ENCODE measurements at regions not wholly inside any gene's neighbourhood (a gene's known extent, or its start where the extent isn't known, plus 50 kb on each side); places are given as distances from the start of the nearest gene placed in this dataset.

- DNase-seq (ENCODE audit: low spot score) = no peak
These were observed 182.6 kb downstream of the DHX35 start for GRCh38 chr20:39144757-39145156.

- no peak for DNase-seq (ENCODE audit: low spot score)
These were observed 180.4 kb downstream of the DHX35 start for GRCh38 chr20:39142407-39143096.

GRCh38 chr20:39137299-39137698, 175.2 kb downstream of the DHX35 start:
- no peak for DNase-seq (ENCODE audit: low spot score)

- no peak for DNase-seq (ENCODE audit: low spot score)
These were observed 174.7 kb downstream of the DHX35 start for GRCh38 chr20:39136798-39137197.

GRCh38 chr20:39135885-39136544, 173.9 kb downstream of the DHX35 start:
- no peak for DNase-seq (ENCODE audit: low spot score)

GRCh38 chr20:39133201-39133600, 171.1 kb downstream of the DHX35 start:
- no peak for DNase-seq (ENCODE audit: low spot score)

- no peak for DNase-seq (ENCODE audit: low spot score)
These were observed 170.4 kb downstream of the DHX35 start for GRCh38 chr20:39132511-39132910.

- DNase-seq (ENCODE audit: low spot score) = no peak
These were observed 169.9 kb downstream of the DHX35 start for GRCh38 chr20:39132093-39132492.

- DNase-seq (ENCODE audit: low spot score) = no peak
These were observed 168.5 kb downstream of the DHX35 start for GRCh38 chr20:39130627-39131026.

- DNase-seq (ENCODE audit: low spot score) = no peak
These were observed 167.4 kb downstream of the DHX35 start for GRCh38 chr20:39129523-39129922.

GRCh38 chr20:39124064-39124463, 161.9 kb downstream of the DHX35 start:
- no peak for DNase-seq (ENCODE audit: low spot score)

- DNase-seq (ENCODE audit: low spot score) = no peak
These were observed 161.0 kb downstream of the DHX35 start for GRCh38 chr20:39123185-39123557.

GRCh38 chr20:39117491-39117890, 155.3 kb downstream of the DHX35 start:
- DNase-seq (ENCODE audit: low spot score) = no peak

- no peak for DNase-seq (ENCODE audit: low spot score)
These were observed 153.9 kb downstream of the DHX35 start for GRCh38 chr20:39116020-39116419.

GRCh38 chr20:39112178-39112743, 150.1 kb downstream of the DHX35 start:
- peak; percentile 89 for DNase-seq (ENCODE audit: low spot score)

GRCh38 chr20:39111359-39112177, 149.4 kb downstream of the DHX35 start:
- DNase-seq (ENCODE audit: low spot score) = no peak

- DNase-seq (ENCODE audit: low spot score) = no peak
These were observed 148.6 kb downstream of the DHX35 start for GRCh38 chr20:39110819-39111136.

- no peak for DNase-seq (ENCODE audit: low spot score)
These were observed 148.0 kb downstream of the DHX35 start for GRCh38 chr20:39109933-39110818.

GRCh38 chr20:39108746-39109145, 146.6 kb downstream of the DHX35 start:
- DNase-seq (ENCODE audit: low spot score) = no peak

GRCh38 chr20:39107741-39108140, 145.6 kb downstream of the DHX35 start:
- DNase-seq (ENCODE audit: low spot score) = no peak

GRCh38 chr20:39106791-39107190, 144.6 kb downstream of the DHX35 start:
- no peak for DNase-seq (ENCODE audit: low spot score)

- no peak for DNase-seq (ENCODE audit: low spot score)
These were observed 143.4 kb downstream of the DHX35 start for GRCh38 chr20:39105551-39105950.

Data from HuH-7 (cell line).